PC-9 (cell line): ENCODE measurements at regions not wholly inside any gene's neighbourhood (a gene's known extent, or its start where the extent isn't known, plus 50 kb on each side); places are given as distances from the start of the nearest gene placed in this dataset.
"Not testable (repeated sequence)": the region's sequence is repeated elsewhere in the genome, so short reads cannot be mapped to it uniquely, and the experiment has no call there.

Source experiments
- CTCF ChIP-seq: fragments of 200-600 bp; sonication (generic); conservative IDR thresholded peaks from 2 replicates; pipeline ENCODE4 v1.6.1; 2017; ENCODE audit warnings: mixed run types, antibody characterized with exemption, mild to moderate bottlenecking, moderate library complexity
- EZH2 ChIP-seq: fragments of 200-600 bp; sonication (generic); IDR thresholded peaks from 2 replicates; pipeline ENCODE4 v1.8.0; 2017; ENCODE audit warnings: antibody characterized with exemption, low read depth

- TF ChIP-seq EZH2, CTCF: not testable (repeated sequence)
These were observed 131.9 kb upstream of the ADGRF1 start for GRCh38 chr6:47174063-47174462.
